Keratinocyte (primary cell): ENCODE measurements at regions not wholly inside any gene's neighbourhood (a gene's known extent, or its start where the extent isn't known, plus 50 kb on each side); places are given as distances from the start of the nearest gene placed in this dataset.

Experiments
- EZH2 ChIP-seq: IDR thresholded peaks from one replicate; pipeline ENCODE4 v1.6.1; 2012; ENCODE audit warnings: inconsistent platforms, mild to moderate bottlenecking, low read length, moderate library complexity
- TF ChIP-seq, protein P1 (sequence below), 3 experiments: IDR thresholded peaks in 1 of 3; conservative IDR thresholded peaks in 1 of 3; optimal IDR thresholded peaks in 1 of 3; 2 replicates in 2 of 3; 3 replicates in 1 of 3; pipeline versions ENCODE3 to v1.5.1; 2011; ENCODE audit warnings: low read length in 3 of 3, mild to moderate bottlenecking in 3 of 3, moderate library complexity in 2 of 3, control low read depth in 1 of 3, inconsistent platforms in 1 of 3; ENCODE audit not compliant: insufficient read depth in 2 of 3; ENCODE audit errors: extremely low read depth in 1 of 3

DNA sequence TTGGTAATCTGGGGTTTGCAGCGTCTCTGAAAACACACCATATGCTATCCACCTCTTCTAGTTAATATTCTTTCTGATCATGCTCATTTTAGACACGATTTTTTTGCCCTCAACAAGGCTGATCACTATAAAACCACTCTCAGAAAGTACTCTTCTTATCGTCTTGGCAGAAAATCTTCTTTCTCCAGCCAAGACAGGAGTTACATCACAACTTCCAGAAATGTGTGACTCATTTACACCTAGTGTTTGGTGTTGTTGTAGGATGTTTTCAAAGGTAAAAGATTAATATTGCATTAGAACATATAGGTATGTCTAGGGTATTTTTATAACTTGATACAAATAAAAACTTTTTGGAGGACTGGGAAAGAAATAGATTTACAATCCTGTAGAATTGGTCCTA, 138.5 kb upstream of the NETO1 start:
- TF ChIP-seq EZH2, result no peak
- TF ChIP-seq, protein P1, sequence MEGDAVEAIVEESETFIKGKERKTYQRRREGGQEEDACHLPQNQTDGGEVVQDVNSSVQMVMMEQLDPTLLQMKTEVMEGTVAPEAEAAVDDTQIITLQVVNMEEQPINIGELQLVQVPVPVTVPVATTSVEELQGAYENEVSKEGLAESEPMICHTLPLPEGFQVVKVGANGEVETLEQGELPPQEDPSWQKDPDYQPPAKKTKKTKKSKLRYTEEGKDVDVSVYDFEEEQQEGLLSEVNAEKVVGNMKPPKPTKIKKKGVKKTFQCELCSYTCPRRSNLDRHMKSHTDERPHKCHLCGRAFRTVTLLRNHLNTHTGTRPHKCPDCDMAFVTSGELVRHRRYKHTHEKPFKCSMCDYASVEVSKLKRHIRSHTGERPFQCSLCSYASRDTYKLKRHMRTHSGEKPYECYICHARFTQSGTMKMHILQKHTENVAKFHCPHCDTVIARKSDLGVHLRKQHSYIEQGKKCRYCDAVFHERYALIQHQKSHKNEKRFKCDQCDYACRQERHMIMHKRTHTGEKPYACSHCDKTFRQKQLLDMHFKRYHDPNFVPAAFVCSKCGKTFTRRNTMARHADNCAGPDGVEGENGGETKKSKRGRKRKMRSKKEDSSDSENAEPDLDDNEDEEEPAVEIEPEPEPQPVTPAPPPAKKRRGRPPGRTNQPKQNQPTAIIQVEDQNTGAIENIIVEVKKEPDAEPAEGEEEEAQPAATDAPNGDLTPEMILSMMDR (optimal IDR thresholded peaks at IDR 0.05 in 1 of 3, IDR thresholded peaks at IDR 0.05 in 1 of 3, conservative IDR thresholded peaks at IDR 0.05 in 1 of 3; ENCODE audit: extremely low read depth in 1 of 3, insufficient read depth in 2 of 3, low read length in 3 of 3), result no peak
